Mesenchymal stem cell (in vitro differentiated cells and primary cell): ENCODE measurements at regions not wholly inside any gene's neighbourhood (a gene's known extent, or its start where the extent isn't known, plus 50 kb on each side); places are given as distances from the start of the nearest gene placed in this dataset.

ENCODE experiments used
- DNase-seq: peaks from one replicate; pipeline ENCODE4 v3.0.0-alpha.2; 2013
- H2AFZ ChIP-seq: one replicate; pipeline ENCODE4 v1.6.1; 2013; ENCODE audit warnings: low read depth, mild to moderate bottlenecking, control low read depth, inconsistent platforms, low read length, moderate library complexity
- H2AK5ac ChIP-seq: 2 replicates; pipeline ENCODE4 v1.6.1; 2013; ENCODE audit warnings: low read length, moderate library complexity, mild to moderate bottlenecking, inconsistent platforms; ENCODE audit not compliant: severe bottlenecking
- H2BK120ac ChIP-seq: one replicate; pipeline ENCODE4 v1.6.1; 2013; ENCODE audit warnings: low read depth, mild to moderate bottlenecking, inconsistent platforms, low read length, moderate library complexity
- H2BK12ac ChIP-seq, 2 experiments: one replicate each; pipeline ENCODE4 v1.6.1; 2013; ENCODE audit warnings: inconsistent platforms in 2 of 2, low read length in 2 of 2, mild to moderate bottlenecking in 2 of 2, moderate library complexity in 2 of 2, control low read depth in 1 of 2
- H2BK15ac ChIP-seq: one replicate; pipeline ENCODE4 v1.6.1; 2013; ENCODE audit warnings: mild to moderate bottlenecking, low read depth, inconsistent platforms; ENCODE audit not compliant: poor library complexity, severe bottlenecking
- H2BK5ac ChIP-seq: 2 replicates; pipeline ENCODE4 v1.6.1; 2013; ENCODE audit warnings: low read depth, mild to moderate bottlenecking, low read length, control low read depth, inconsistent platforms; ENCODE audit not compliant: poor library complexity, severe bottlenecking
- H3K14ac ChIP-seq, 2 experiments: one replicate each; pipeline ENCODE4 v1.6.1; 2013; ENCODE audit warnings: inconsistent platforms in 2 of 2, low read length in 2 of 2, control low read depth in 1 of 2, mild to moderate bottlenecking in 1 of 2, moderate library complexity in 1 of 2
- H3K18ac ChIP-seq, 2 experiments: one replicate each; pipeline ENCODE4 v1.6.1; 2013; ENCODE audit warnings: inconsistent platforms in 2 of 2, low read length in 2 of 2, control low read depth in 1 of 2, low read depth in 1 of 2, mild to moderate bottlenecking in 1 of 2
- H3K23ac ChIP-seq, 2 experiments: one replicate each; pipeline ENCODE4 v1.6.1; 2013; ENCODE audit warnings: inconsistent platforms in 2 of 2, low read length in 2 of 2, mild to moderate bottlenecking in 2 of 2, moderate library complexity in 2 of 2, control low read depth in 1 of 2
- H3K27ac ChIP-seq: 2 replicates; pipeline ENCODE4 v1.5.1; 2013; ENCODE audit warnings: mild to moderate bottlenecking, moderate library complexity, low read length, control low read depth, inconsistent platforms; ENCODE audit not compliant: poor library complexity, severe bottlenecking
- H3K27me3 ChIP-seq, 2 experiments: 2 replicates each; pipeline versions ENCODE4 v1.6.1 to v1.7.0; 2013; ENCODE audit warnings: low read length in 2 of 2, mild to moderate bottlenecking in 2 of 2, moderate library complexity in 2 of 2, control low read depth in 1 of 2, inconsistent platforms in 1 of 2; ENCODE audit not compliant: control insufficient read depth in 1 of 2, insufficient read depth in 1 of 2
- H3K36me3 ChIP-seq, 2 experiments: 2 replicates each; pipeline versions ENCODE4 v1.6.1 to v1.7.0; 2013; ENCODE audit warnings: low read length in 2 of 2, control low read depth in 1 of 2, inconsistent platforms in 1 of 2, low read depth in 1 of 2, mild to moderate bottlenecking in 1 of 2; ENCODE audit not compliant: insufficient read depth in 2 of 2, control insufficient read depth in 1 of 2
- H3K4ac ChIP-seq, 2 experiments: one replicate each; pipeline ENCODE4 v1.6.1; 2013; ENCODE audit warnings: inconsistent platforms in 2 of 2, low read length in 2 of 2, mild to moderate bottlenecking in 2 of 2, moderate library complexity in 2 of 2, control low read depth in 1 of 2, low read depth in 1 of 2
- H3K4me1 ChIP-seq: 2 replicates; pipeline ENCODE4 v1.6.1; 2013; ENCODE audit warnings: low read depth, low read length, control low read depth; ENCODE audit not compliant: control insufficient read depth, insufficient read depth
- H3K4me2 ChIP-seq: 2 replicates; pipeline ENCODE4 v1.6.1; 2013; ENCODE audit warnings: low read length, mild to moderate bottlenecking, inconsistent platforms; ENCODE audit not compliant: poor library complexity, severe bottlenecking
- H3K4me3 ChIP-seq, 2 experiments: 2 replicates each; pipeline versions ENCODE4 v1.5.1 to v1.7.0; 2013; ENCODE audit warnings: low read length in 2 of 2, mild to moderate bottlenecking in 2 of 2, control low read depth in 1 of 2, low read depth in 1 of 2; ENCODE audit not compliant: insufficient read depth in 1 of 2
- H3K79me1 ChIP-seq: replicated peaks from 2 replicates; pipeline ENCODE4 v1.6.1; 2013; ENCODE audit warnings: mild to moderate bottlenecking, control low read depth, low read length, inconsistent platforms; ENCODE audit not compliant: poor library complexity, severe bottlenecking
- H3K9ac ChIP-seq: 2 replicates; pipeline ENCODE4 v1.7.0; 2013; ENCODE audit warnings: mild to moderate bottlenecking, low read length, moderate library complexity
- H3K9me3 ChIP-seq: 2 replicates; pipeline ENCODE4 v1.7.0; 2013; ENCODE audit warnings: mild to moderate bottlenecking, low read length; ENCODE audit not compliant: control insufficient read depth
- H4K8ac ChIP-seq: one replicate; pipeline ENCODE4 v1.6.1; 2013; ENCODE audit warnings: inconsistent platforms, mild to moderate bottlenecking, low read length, moderate library complexity
- H4K91ac ChIP-seq: one replicate; pipeline ENCODE4 v1.6.1; 2013; ENCODE audit warnings: mild to moderate bottlenecking, low read length, inconsistent platforms
- WGBS: methylation state at CpG from one replicate; pipeline ENCODE4 v1.1.7; 2013; ENCODE audit warnings: mixed read lengths; 5-methylcytosine and 5-hydroxymethylcytosine counted together

DNA sequence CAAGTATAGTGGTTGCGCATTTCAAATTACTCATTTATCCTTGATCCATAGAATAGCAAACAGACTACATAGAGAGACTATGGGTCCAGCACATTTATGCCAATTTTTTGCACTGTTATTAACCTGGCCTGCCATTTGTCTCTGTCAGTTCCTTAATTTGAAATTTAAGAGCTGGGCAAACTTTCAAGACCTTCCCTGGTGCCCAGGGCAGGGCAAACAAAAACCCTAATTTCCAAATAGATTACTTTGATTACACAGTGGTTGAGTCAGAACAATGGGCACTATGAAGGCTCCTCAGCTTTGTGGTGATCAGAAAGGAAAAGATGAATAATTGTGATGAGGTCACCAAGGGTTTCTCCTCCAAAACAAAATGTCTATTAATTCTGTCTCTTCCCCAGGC, 80.6 kb downstream of the TNFSF18 start:
- H3K9ac ChIP-seq = no peak overlapping the region
- no peak overlapping the region for H2BK5ac ChIP-seq
- no peak overlapping the region for H4K8ac ChIP-seq
- no peaks in the 10 kb centered on the region for H3K79me1 ChIP-seq
- no peak overlapping the region for H3K23ac ChIP-seq
- no peak overlapping the region for H2BK15ac ChIP-seq
- peak overlapping the region; percentile 89 for H2BK120ac ChIP-seq
- H3K4me1 ChIP-seq = peaks cover 6% of the 10 kb centered on the region
- H3K27ac ChIP-seq = peak overlapping the region; percentile 26
- H3K27me3 ChIP-seq = no peaks in the 10 kb centered on the region
- H3K4me3 ChIP-seq = no peak overlapping the region
- no peaks in the 10 kb centered on the region for H3K36me3 ChIP-seq
- no peak overlapping the region for H3K4ac ChIP-seq
- no peak for DNase-seq
- H3K14ac ChIP-seq = no peak overlapping the region
- 100% methylated on average over 1 of the region's 1 CpG for WGBS
- no peak overlapping the region for H3K4me2 ChIP-seq
- no peak overlapping the region for H2AFZ ChIP-seq
- peak overlapping the region; percentile 34 to 45 for H3K18ac ChIP-seq
- H4K91ac ChIP-seq = no peak overlapping the region
- H3K9me3 ChIP-seq = no peaks in the 10 kb centered on the region
- no peak overlapping the region for H2AK5ac ChIP-seq
- no peak overlapping the region for H2BK12ac ChIP-seq

DNA sequence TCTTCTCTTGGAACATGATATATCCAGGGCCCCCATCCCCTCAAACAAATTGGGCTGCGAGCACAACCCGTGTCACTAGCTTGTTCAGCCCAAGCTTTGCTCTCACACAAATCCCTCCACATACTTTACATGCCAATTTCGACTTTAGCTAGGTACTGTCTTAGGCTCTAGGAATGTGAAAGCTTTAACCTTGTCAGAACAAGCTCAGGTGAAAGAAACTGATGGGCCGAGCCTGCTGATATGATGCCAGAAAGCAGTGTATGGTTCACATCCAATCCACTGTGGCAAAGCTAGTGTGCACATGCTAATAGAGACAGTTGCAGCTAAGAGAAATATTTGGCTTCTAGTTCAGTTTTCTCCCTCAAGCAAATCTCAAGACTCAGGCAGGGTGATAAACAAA, 79.5 kb downstream of the TNFSF18 start:
- H3K23ac ChIP-seq = no peak overlapping the region

DNA sequence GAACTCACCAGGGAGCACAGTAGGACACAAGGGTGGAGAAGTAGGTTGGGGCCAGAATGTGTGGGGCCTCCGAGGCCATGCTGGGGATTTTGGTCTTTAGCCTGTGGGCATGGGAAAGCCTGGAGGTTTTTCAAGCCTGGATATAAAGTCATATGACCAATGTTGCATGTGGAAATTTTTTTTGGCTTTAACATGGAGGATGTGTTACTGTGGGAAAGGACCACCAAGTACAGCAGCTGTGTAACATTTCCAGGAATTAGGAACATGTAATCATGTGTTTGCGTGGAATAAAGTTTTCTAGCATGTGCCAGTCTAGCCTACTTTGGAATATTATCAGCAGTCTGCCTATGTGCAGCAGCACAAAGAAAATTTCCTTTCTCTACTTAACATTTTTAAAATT, 78.5 kb downstream of the TNFSF18 start:
- Histone ChIP-seq H2BK5ac (no peak overlapping the region), H2AK5ac (no peak overlapping the region), H3K9me3 (no peaks in the 10 kb centered on the region), H3K79me1 (no peaks in the 10 kb centered on the region), H3K23ac (no peak overlapping the region), H3K14ac (peak overlapping the region in 1 of 2 experiments; percentile 2), H3K4ac (peak overlapping the region in 1 of 2 experiments; percentile 1), H3K9ac (no peak overlapping the region), H3K18ac (peak overlapping the region; percentile 52 to 92), H3K4me3 (no peak overlapping the region), H2BK120ac (peak overlapping the region; percentile 85), H3K36me3 (no peaks in the 10 kb centered on the region), H2AFZ (no peak overlapping the region), H3K4me1 (peaks cover 9% of the 10 kb centered on the region), H3K4me2 (no peak overlapping the region), H2BK12ac (peak overlapping the region; percentile 94 to 95), H4K8ac (peak overlapping the region; percentile 89), H2BK15ac (no peak overlapping the region), H3K27me3 (no peaks in the 10 kb centered on the region), H4K91ac (peak overlapping the region; percentile 89), H3K27ac (no peak overlapping the region)
- 100% methylated on average over 1 of the region's 2 CpGs for WGBS
- DNase-seq = no peak

More for the DNA sequence above, 79.5 kb downstream of the TNFSF18 start:
- Histone ChIP-seq H3K27me3 (no peaks in the 10 kb centered on the region), H2AK5ac (no peak overlapping the region), H3K27ac (peak overlapping the region; percentile 41), H2BK5ac (no peak overlapping the region), H2AFZ (no peak overlapping the region), H3K18ac (peak overlapping the region; percentile 26 to 61), H2BK12ac (peak overlapping the region; percentile 92 to 98), H3K9me3 (no peaks in the 10 kb centered on the region), H3K4me3 (no peak overlapping the region), H4K91ac (peak overlapping the region; percentile 9), H3K4me1 (peaks cover 6% of the 10 kb centered on the region), H3K4ac (peak overlapping the region in 1 of 2 experiments; percentile 93), H3K36me3 (no peaks in the 10 kb centered on the region), H2BK15ac (no peak overlapping the region), H4K8ac (no peak overlapping the region), H3K79me1 (no peaks in the 10 kb centered on the region), H3K14ac (no peak overlapping the region), H3K4me2 (no peak overlapping the region), H2BK120ac (no peak overlapping the region), H3K9ac (no peak overlapping the region)
- 83% methylated on average over 4 of the region's 4 CpGs for WGBS
- no peak for DNase-seq

DNA sequence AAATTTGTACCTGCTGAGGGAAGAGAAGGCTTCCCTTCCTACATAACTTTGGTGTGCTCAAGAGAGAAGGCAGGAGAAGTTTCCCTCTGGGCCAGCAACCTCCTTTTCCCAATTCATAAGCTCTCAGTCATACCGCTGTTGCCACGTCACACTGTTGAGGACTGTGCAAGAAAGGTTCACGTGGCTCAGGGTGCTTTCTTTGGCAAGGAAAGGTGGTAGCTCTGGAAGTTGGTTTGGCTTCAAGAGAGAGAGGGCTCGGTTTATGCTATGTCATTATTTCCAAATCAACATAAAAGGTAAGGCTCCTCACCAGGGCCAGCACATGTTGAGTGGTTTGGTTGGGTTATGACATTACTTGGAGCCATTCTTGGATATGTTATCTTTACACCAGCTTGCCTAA, 77.3 kb downstream of the TNFSF18 start:
- no peak overlapping the region for H2AK5ac ChIP-seq

More for the DNA sequence above, 77.3 kb downstream of the TNFSF18 start:
- H3K14ac ChIP-seq = no peak overlapping the region
- H2AFZ ChIP-seq = no peak overlapping the region
- H3K4me3 ChIP-seq = no peak overlapping the region
- no peaks in the 10 kb centered on the region for H3K9me3 ChIP-seq
- H2BK5ac ChIP-seq = no peak overlapping the region
- H2BK120ac ChIP-seq = no peak overlapping the region
- H3K36me3 ChIP-seq = no peaks in the 10 kb centered on the region
- peak overlapping the region; percentile 19 for H4K91ac ChIP-seq
- peak overlapping the region; percentile 53 for H4K8ac ChIP-seq
- H3K23ac ChIP-seq = no peak overlapping the region
- 87% methylated on average over 3 of the region's 4 CpGs for WGBS
- H3K9ac ChIP-seq = no peak overlapping the region
- no peaks in the 10 kb centered on the region for H3K27me3 ChIP-seq
- no peaks in the 10 kb centered on the region for H3K79me1 ChIP-seq
- no peak overlapping the region for H3K27ac ChIP-seq
- H2BK12ac ChIP-seq = peak overlapping the region in 1 of 2 experiments; percentile 7
- peaks cover 9% of the 10 kb centered on the region for H3K4me1 ChIP-seq
- H3K4ac ChIP-seq = no peak overlapping the region
- no peak overlapping the region for H3K4me2 ChIP-seq
- H3K18ac ChIP-seq = peak overlapping the region; percentile 3 to 13
- H2BK15ac ChIP-seq = no peak overlapping the region
- DNase-seq = no peak
